B cell (primary cell): ENCODE measurements at regions not wholly inside any gene's neighbourhood (a gene's known extent, or its start where the extent isn't known, plus 50 kb on each side); places are given as distances from the start of the nearest gene placed in this dataset.
"Not testable (repeated sequence)": the region's sequence is repeated elsewhere in the genome, so short reads cannot be mapped to it uniquely, and the experiment has no call there.

Experiments used
- ATAC-seq: fragments of 200-7000 bp; cut with Tn5 transposase; one replicate; pipeline ENCODE4 v1.10.0; 2021; ENCODE audit warnings: low read depth, mild to moderate bottlenecking, moderate number of reproducible peaks, moderate library complexity
- CTCF ChIA-PET: fragments of 350-600 bp; sonication (Branson Sonifier 250); formaldehyde crosslinking; loops from one replicate; lab custom pipeline; 2021; ENCODE audit warnings: antibody characterized with exemption, inconsistent platforms; lab: Charles Lee
- POLR2A ChIA-PET: fragments of 350-600 bp; sonication (Branson Sonifier 250); formaldehyde crosslinking; loops from one replicate; lab custom pipeline; 2021; ENCODE audit warnings: antibody characterized with exemption; lab: Charles Lee
- DNase-seq: peaks from one replicate; pipeline ENCODE4 v3.0.0; 2013
- H2AFZ ChIP-seq: 2 replicates; pipeline ENCODE4 v1.6.1; 2012; ENCODE audit warnings: mild to moderate bottlenecking, low read depth, low read length; ENCODE audit not compliant: insufficient read depth, poor library complexity, severe bottlenecking
- H3K27ac ChIP-seq, 2 donors: 1 replicate in 1 of 2; 2 replicates in 1 of 2; pipeline ENCODE4 v1.5.1; 2012 to 2013; ENCODE audit warnings: low read length in 2 of 2, mild to moderate bottlenecking in 2 of 2, moderate library complexity in 1 of 2
- H3K27me3 ChIP-seq, 4 experiments: fragments of 200-600 bp in 1 of 4; sonication (generic) in 1 of 4; replicated peaks in 1 of 4; 1 replicate in 2 of 4; 2 replicates in 2 of 4; pipeline versions ENCODE4 v1.6.1 to v1.7.0; 2013 to 2016; ENCODE audit warnings: low read length in 3 of 4, mild to moderate bottlenecking in 2 of 4, mixed read lengths in 1 of 4, moderate library complexity in 1 of 4; ENCODE audit not compliant: insufficient read depth in 4 of 4, control insufficient read depth in 3 of 4; ENCODE audit errors: control extremely low read depth in 1 of 4
- H3K36me3 ChIP-seq, 2 experiments: replicated peaks in 1 of 2; 1 replicate in 1 of 2; 2 replicates in 1 of 2; pipeline versions ENCODE4 v1.6.1 to v1.7.1; 2013; ENCODE audit warnings: low read length in 1 of 2; ENCODE audit not compliant: insufficient read depth in 2 of 2, control insufficient read depth in 1 of 2; ENCODE audit errors: control extremely low read depth in 1 of 2, extremely low read depth in 1 of 2
- H3K4me1 ChIP-seq, 2 donors: fragments of 200-600 bp in 1 of 2; sonication (generic) in 1 of 2; 1 replicate in 1 of 2; 2 replicates in 1 of 2; pipeline versions ENCODE4 v1.5.1 to v1.6.1; 2013 to 2017; ENCODE audit warnings: low read length in 2 of 2; ENCODE audit not compliant: control insufficient read depth in 2 of 2, insufficient read depth in 2 of 2
- H3K4me2 ChIP-seq: replicated peaks from 2 replicates; pipeline ENCODE3; 2012; ENCODE audit warnings: mild to moderate bottlenecking, low read depth, low read length; ENCODE audit not compliant: poor library complexity, severe bottlenecking
- H3K4me3 ChIP-seq, 5 experiments: fragments of 200-600 bp in 1 of 5; sonication (generic) in 1 of 5; 1 replicate in 3 of 5; 2 replicates in 2 of 5; pipeline versions ENCODE4 v1.5.1 to v1.7.0; 2011 to 2016; ENCODE audit warnings: low read length in 4 of 5, mild to moderate bottlenecking in 4 of 5, low read depth in 2 of 5, control low read depth in 1 of 5, moderate library complexity in 1 of 5; ENCODE audit not compliant: insufficient read depth in 1 of 5; ENCODE audit errors: control extremely low read depth in 1 of 5, extremely low read depth in 1 of 5
- H3K79me2 ChIP-seq: fragments of 200-600 bp; sonication (generic); one replicate; pipeline ENCODE4 v1.6.0; 2016; ENCODE audit warnings: low read length; ENCODE audit not compliant: control insufficient read depth, insufficient read depth
- H3K9ac ChIP-seq: fragments of 200-600 bp; sonication (generic); 2 replicates; pipeline ENCODE4 v1.6.1; 2017; ENCODE audit warnings: mild to moderate bottlenecking, low read length, moderate library complexity
- H3K9me3 ChIP-seq, 3 donors: one replicate each; pipeline versions ENCODE4 v1.6.1 to v1.7.1; 2013; ENCODE audit warnings: low read length in 2 of 3; ENCODE audit not compliant: control insufficient read depth in 2 of 3, insufficient read depth in 1 of 3; ENCODE audit errors: control extremely low read depth in 1 of 3
- H4K20me1 ChIP-seq: 2 replicates; pipeline ENCODE4 v1.6.0; 2012; ENCODE audit warnings: mild to moderate bottlenecking, low read length; ENCODE audit not compliant: insufficient read depth, control insufficient read depth, poor library complexity, severe bottlenecking
- H3K27ac Mint-ChIP-seq: one replicate; pipeline ENCODE4 v1.8.0; 2021; ENCODE audit warnings: mixed read lengths
- H3K27me3 Mint-ChIP-seq: one replicate; pipeline ENCODE4 v1.8.0; 2021; ENCODE audit warnings: mixed read lengths
- H3K4me1 Mint-ChIP-seq: one replicate; pipeline ENCODE4 v1.8.0; 2021; ENCODE audit warnings: mixed read lengths
- H3K4me3 Mint-ChIP-seq: one replicate; pipeline ENCODE4 v1.8.0; 2021; ENCODE audit warnings: mixed read lengths
- H3K9me3 Mint-ChIP-seq: one replicate; pipeline ENCODE4 v1.8.0; 2022; ENCODE audit warnings: mixed read lengths; ENCODE audit not compliant: insufficient read depth
- CTCF ChIP-seq: fragments of 200-600 bp; IDR thresholded peaks from one replicate; pipeline ENCODE4 v1.8.0; 2022; ENCODE audit warnings: antibody characterized with exemption, mild to moderate bottlenecking
- EZH2 ChIP-seq: IDR thresholded peaks from 2 replicates; pipeline ENCODE4 v1.6.1; 2012; ENCODE audit warnings: borderline replicate concordance, low read depth, mild to moderate bottlenecking, moderate library complexity, low read length; ENCODE audit not compliant: insufficient read depth, poor library complexity, severe bottlenecking
- WGBS: methylation state at CpG from one replicate; pipeline ENCODE4 v1.1.5; 2013; ENCODE audit warnings: missing lambda C conversion rate; ENCODE audit not compliant: insufficient coverage; 5-methylcytosine and 5-hydroxymethylcytosine counted together
- intact Hi-C: fragments of 100-400 bp; cut with micrococcal nuclease; formaldehyde crosslinking; loops from one replicate; pipeline ENCODE4 v1.10.0; 2022

GRCh38 chr2:118369521-118369920, 281.2 kb downstream of the INSIG2 start:
- ATAC-seq, H3K79me2 ChIP-seq, H4K20me1 ChIP-seq, H2AFZ ChIP-seq, POLR2A ChIA-PET, H3K4me1 ChIP-seq, H3K4me3 Mint-ChIP-seq, H3K9me3 ChIP-seq, H3K27me3 ChIP-seq, H3K4me1 Mint-ChIP-seq, intact Hi-C loops, H3K27ac Mint-ChIP-seq, H3K4me3 ChIP-seq, H3K9ac ChIP-seq, DNase-seq, H3K9me3 Mint-ChIP-seq, H3K4me2 ChIP-seq, H3K27ac ChIP-seq, H3K36me3 ChIP-seq: not testable (repeated sequence)
- 70% methylated on average over 6 of the region's 7 CpGs for WGBS
- CTCF ChIA-PET, result interaction anchor here (0.7 kb wide), 1 partner anchor 159 kb away, joined by 4 read pairs; no protein-coding TSS in a partner anchor
- peaks cover 39% of the 10 kb centered on the region for H3K27me3 Mint-ChIP-seq

- Mint-ChIP-seq H3K27ac (no peak overlapping the region), H3K4me1 (no peaks in the 10 kb centered on the region), H3K9me3 (no peaks in the 10 kb centered on the region), H3K27me3 (peaks cover 21% of the 10 kb centered on the region), H3K4me3 (no peak overlapping the region)
- WGBS, result no CpG with 5 or more reads among the region's 2 CpGs
- DNase-seq (no peak), ATAC-seq (no peak)
- H3K9me3 ChIP-seq, result peaks cover 0 to 3% (median 0%) of the 10 kb centered on the region in 3 donors
- H3K27ac ChIP-seq, result no peak overlapping the region
- no peaks in the 10 kb centered on the region for H3K27me3 ChIP-seq
- ChIA-PET CTCF (no interaction called here), POLR2A (no interaction called here)
- intact Hi-C loops, result no loop called here
- no peaks in the 10 kb centered on the region for H4K20me1 ChIP-seq
- H3K36me3 ChIP-seq, result no peaks in the 10 kb centered on the region
- H3K9ac ChIP-seq, result no peak overlapping the region
- H3K4me2 ChIP-seq, result no peak overlapping the region
- H3K4me3 ChIP-seq, result no peak overlapping the region
- no peaks in the 10 kb centered on the region for H3K4me1 ChIP-seq
- no peaks in the 10 kb centered on the region for H3K79me2 ChIP-seq
- no peak overlapping the region for H2AFZ ChIP-seq
- TF ChIP-seq CTCF (no peak), EZH2 (no peak)
Measured at GRCh38 chr2:118363604-118364003, 275.3 kb downstream of the INSIG2 start.
